Neural cell (in vitro differentiated cells): ENCODE measurements at regions not wholly inside any gene's neighbourhood (a gene's known extent, or its start where the extent isn't known, plus 50 kb on each side); places are given as distances from the start of the nearest gene placed in this dataset.

Source experiments
- H2AFZ ChIP-seq: fragments of 200-600, 300-800 bp; sonication (generic), shearing (Covaris generic); 2 replicates; pipeline ENCODE4 v1.6.0; 2014; ENCODE audit warnings: low read depth, mild to moderate bottlenecking, antibody characterized with exemption, low read length, moderate library complexity
- H3F3A ChIP-seq: fragments of 200-600 bp; shearing (Covaris generic); 2 replicates; pipeline ENCODE4 v1.6.1; 2016; ENCODE audit warnings: mild to moderate bottlenecking, moderate library complexity, mixed read lengths, antibody characterized with exemption, low read length; ENCODE audit not compliant: insufficient read depth, poor library complexity, severe bottlenecking
- H3K27ac ChIP-seq: fragments of 200-600, 300-800 bp; sonication (generic), shearing (Covaris generic); 2 replicates; pipeline ENCODE4 v1.5.1; 2014; ENCODE audit warnings: mild to moderate bottlenecking, low read length, moderate library complexity
- H3K27me3 ChIP-seq: fragments of 300-800, 200-600 bp; sonication (generic), shearing (Covaris generic); 2 replicates; pipeline ENCODE4 v1.6.0; 2014; ENCODE audit warnings: mild to moderate bottlenecking, low read depth, low read length, moderate library complexity; ENCODE audit not compliant: insufficient read depth
- H3K36me3 ChIP-seq: fragments of 300-800, 200-600 bp; sonication (generic), shearing (Covaris generic); 2 replicates; pipeline ENCODE4 v1.5.1; 2014; ENCODE audit warnings: mild to moderate bottlenecking, antibody characterized with exemption, low read length, moderate library complexity; ENCODE audit not compliant: insufficient read depth
- H3K4me2 ChIP-seq: fragments of 300-800, 200-600 bp; sonication (generic), shearing (Covaris generic); 2 replicates; pipeline ENCODE4 v1.6.0; 2014; ENCODE audit warnings: mild to moderate bottlenecking, low read length
- H3K4me3 ChIP-seq: fragments of 300-800, 200-600 bp; sonication (generic), shearing (Covaris generic); 2 replicates; pipeline ENCODE4 v1.5.1; 2014; ENCODE audit warnings: mild to moderate bottlenecking, low read length, moderate library complexity
- H3K79me2 ChIP-seq: fragments of 200-600 bp; shearing (Covaris generic); replicated peaks from 2 replicates; pipeline ENCODE4 v1.6.0; 2014; ENCODE audit warnings: mild to moderate bottlenecking, low read length, moderate library complexity; ENCODE audit not compliant: insufficient read depth
- H3K9ac ChIP-seq: fragments of 300-800, 200-600 bp; sonication (generic), shearing (Covaris generic); 2 replicates; pipeline ENCODE4 v1.6.1; 2016; ENCODE audit warnings: mild to moderate bottlenecking, low read length, mixed read lengths
- H3K9me2 ChIP-seq: fragments of 200-600 bp; shearing (Covaris generic); 2 replicates; pipeline ENCODE4 v1.6.1; 2016; ENCODE audit warnings: mild to moderate bottlenecking, low read length, mixed read lengths; ENCODE audit not compliant: insufficient read depth
- H3K9me3 ChIP-seq: fragments of 200-600, 300-800 bp; sonication (generic), shearing (Covaris generic); 2 replicates; pipeline ENCODE4 v1.6.1; 2016; ENCODE audit warnings: mild to moderate bottlenecking, mixed run types, low read length, moderate library complexity, mixed read lengths
- H4K20me1 ChIP-seq: fragments of 200-600 bp; shearing (Covaris generic); 2 replicates; pipeline ENCODE4 v1.6.1; 2016; ENCODE audit warnings: mild to moderate bottlenecking, mixed run types; ENCODE audit not compliant: insufficient read depth
- EP300 ChIP-seq: fragments of 450-650 bp; conservative IDR thresholded peaks from 2 replicates; pipeline ENCODE4 v1.6.1; 2014; ENCODE audit warnings: antibody characterized with exemption, mild to moderate bottlenecking, moderate library complexity; ENCODE audit not compliant: poor library complexity, severe bottlenecking
- EZH2 ChIP-seq: fragments of 200-600, 300-800 bp; shearing (Covaris generic), sonication (generic); IDR thresholded peaks from 2 replicates; pipeline ENCODE4 v1.6.1; 2014; ENCODE audit warnings: antibody characterized with exemption, low read length, borderline replicate concordance, mild to moderate bottlenecking; ENCODE audit not compliant: insufficient read depth, poor library complexity, severe bottlenecking
- MXI1 ChIP-seq: fragments of 450-650 bp; conservative IDR thresholded peaks from 2 replicates; pipeline ENCODE4 v1.6.1; 2014; ENCODE audit warnings: antibody characterized with exemption, mild to moderate bottlenecking; ENCODE audit not compliant: poor library complexity, severe bottlenecking
- POLR2AphosphoS5 ChIP-seq: IDR thresholded peaks from 2 replicates; pipeline ENCODE4 v1.6.1; 2012
- RAD21 ChIP-seq: fragments of 450-650 bp; conservative IDR thresholded peaks from 2 replicates; pipeline ENCODE4 v1.6.1; 2014; ENCODE audit warnings: antibody characterized with exemption, mild to moderate bottlenecking, moderate library complexity
- SMC3 ChIP-seq: fragments of 450-650 bp; conservative IDR thresholded peaks from 2 replicates; pipeline ENCODE4 v1.6.1; 2014; ENCODE audit warnings: antibody characterized with exemption, mild to moderate bottlenecking, moderate library complexity; ENCODE audit not compliant: poor library complexity
- TAF1 ChIP-seq: IDR thresholded peaks from 2 replicates; pipeline ENCODE4 v1.6.1; 2012; ENCODE audit warnings: low read depth
- TF ChIP-seq, protein P1 (sequence below): IDR thresholded peaks from 2 replicates; pipeline ENCODE4 v1.6.1; 2012; ENCODE audit warnings: borderline replicate concordance
- TF ChIP-seq, protein P2 (sequence below): fragments of 450-650 bp; IDR thresholded peaks from 2 replicates; pipeline ENCODE4 v1.5.1; 2014; ENCODE audit warnings: antibody characterized with exemption, mild to moderate bottlenecking, moderate library complexity; ENCODE audit not compliant: poor library complexity, severe bottlenecking

- H3K36me3 ChIP-seq, result no peaks in the 10 kb centered on the region
- no peaks in the 10 kb centered on the region for H3K9me2 ChIP-seq
- no peak overlapping the region for H2AFZ ChIP-seq
- no peaks in the 10 kb centered on the region for H3K79me2 ChIP-seq
- no peak overlapping the region for H3K27ac ChIP-seq
- H3K9me3 ChIP-seq, result no peaks in the 10 kb centered on the region
- H3K4me3 ChIP-seq, result no peak overlapping the region
- no peaks in the 10 kb centered on the region for H3F3A ChIP-seq
- TF ChIP-seq EZH2 (no peak), TAF1 (no peak), POLR2AphosphoS5 (no peak)
- TF ChIP-seq, protein P1, sequence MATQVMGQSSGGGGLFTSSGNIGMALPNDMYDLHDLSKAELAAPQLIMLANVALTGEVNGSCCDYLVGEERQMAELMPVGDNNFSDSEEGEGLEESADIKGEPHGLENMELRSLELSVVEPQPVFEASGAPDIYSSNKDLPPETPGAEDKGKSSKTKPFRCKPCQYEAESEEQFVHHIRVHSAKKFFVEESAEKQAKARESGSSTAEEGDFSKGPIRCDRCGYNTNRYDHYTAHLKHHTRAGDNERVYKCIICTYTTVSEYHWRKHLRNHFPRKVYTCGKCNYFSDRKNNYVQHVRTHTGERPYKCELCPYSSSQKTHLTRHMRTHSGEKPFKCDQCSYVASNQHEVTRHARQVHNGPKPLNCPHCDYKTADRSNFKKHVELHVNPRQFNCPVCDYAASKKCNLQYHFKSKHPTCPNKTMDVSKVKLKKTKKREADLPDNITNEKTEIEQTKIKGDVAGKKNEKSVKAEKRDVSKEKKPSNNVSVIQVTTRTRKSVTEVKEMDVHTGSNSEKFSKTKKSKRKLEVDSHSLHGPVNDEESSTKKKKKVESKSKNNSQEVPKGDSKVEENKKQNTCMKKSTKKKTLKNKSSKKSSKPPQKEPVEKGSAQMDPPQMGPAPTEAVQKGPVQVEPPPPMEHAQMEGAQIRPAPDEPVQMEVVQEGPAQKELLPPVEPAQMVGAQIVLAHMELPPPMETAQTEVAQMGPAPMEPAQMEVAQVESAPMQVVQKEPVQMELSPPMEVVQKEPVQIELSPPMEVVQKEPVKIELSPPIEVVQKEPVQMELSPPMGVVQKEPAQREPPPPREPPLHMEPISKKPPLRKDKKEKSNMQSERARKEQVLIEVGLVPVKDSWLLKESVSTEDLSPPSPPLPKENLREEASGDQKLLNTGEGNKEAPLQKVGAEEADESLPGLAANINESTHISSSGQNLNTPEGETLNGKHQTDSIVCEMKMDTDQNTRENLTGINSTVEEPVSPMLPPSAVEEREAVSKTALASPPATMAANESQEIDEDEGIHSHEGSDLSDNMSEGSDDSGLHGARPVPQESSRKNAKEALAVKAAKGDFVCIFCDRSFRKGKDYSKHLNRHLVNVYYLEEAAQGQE, result no peak
- H3K9ac ChIP-seq, result no peak overlapping the region
- no peaks in the 10 kb centered on the region for H3K27me3 ChIP-seq
- H3K4me2 ChIP-seq, result no peak overlapping the region
- H4K20me1 ChIP-seq, result no peaks in the 10 kb centered on the region
Observed at GRCh38 chr2:13821255-13821880, 811.1 kb upstream of the LRATD1 start.

DNA sequence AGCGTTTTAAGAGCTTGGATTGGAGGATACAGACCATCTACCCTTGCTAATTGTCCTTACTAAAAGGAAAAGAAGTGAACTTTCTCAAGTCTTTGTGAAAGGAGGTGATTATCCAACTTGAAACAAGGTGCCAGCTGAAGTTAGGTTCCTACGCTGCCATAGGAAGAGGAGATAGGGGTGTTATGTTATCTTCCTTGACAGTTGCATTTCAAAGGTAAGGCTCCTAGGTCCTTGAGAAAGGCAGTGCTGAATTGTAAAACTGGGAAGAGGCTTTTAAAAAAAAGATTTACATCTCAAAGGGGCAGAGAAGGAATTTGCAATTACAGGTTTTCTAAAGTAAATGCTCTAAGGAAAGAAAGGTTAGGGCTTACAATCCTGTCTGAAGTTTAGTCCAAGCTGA is 810.2 kb upstream of the LRATD1 start:
- H3F3A ChIP-seq, result no peaks in the 10 kb centered on the region
- no peaks in the 10 kb centered on the region for H3K9me3 ChIP-seq
- no peaks in the 10 kb centered on the region for H3K9me2 ChIP-seq
- no peaks in the 10 kb centered on the region for H3K27me3 ChIP-seq
- no peak for TF ChIP-seq TAF1
- TF ChIP-seq, protein P1, result no peak
- no peak for TF ChIP-seq MXI1
- TF ChIP-seq EP300, result no peak
- no peak for TF ChIP-seq POLR2AphosphoS5
- TF ChIP-seq, protein P2, sequence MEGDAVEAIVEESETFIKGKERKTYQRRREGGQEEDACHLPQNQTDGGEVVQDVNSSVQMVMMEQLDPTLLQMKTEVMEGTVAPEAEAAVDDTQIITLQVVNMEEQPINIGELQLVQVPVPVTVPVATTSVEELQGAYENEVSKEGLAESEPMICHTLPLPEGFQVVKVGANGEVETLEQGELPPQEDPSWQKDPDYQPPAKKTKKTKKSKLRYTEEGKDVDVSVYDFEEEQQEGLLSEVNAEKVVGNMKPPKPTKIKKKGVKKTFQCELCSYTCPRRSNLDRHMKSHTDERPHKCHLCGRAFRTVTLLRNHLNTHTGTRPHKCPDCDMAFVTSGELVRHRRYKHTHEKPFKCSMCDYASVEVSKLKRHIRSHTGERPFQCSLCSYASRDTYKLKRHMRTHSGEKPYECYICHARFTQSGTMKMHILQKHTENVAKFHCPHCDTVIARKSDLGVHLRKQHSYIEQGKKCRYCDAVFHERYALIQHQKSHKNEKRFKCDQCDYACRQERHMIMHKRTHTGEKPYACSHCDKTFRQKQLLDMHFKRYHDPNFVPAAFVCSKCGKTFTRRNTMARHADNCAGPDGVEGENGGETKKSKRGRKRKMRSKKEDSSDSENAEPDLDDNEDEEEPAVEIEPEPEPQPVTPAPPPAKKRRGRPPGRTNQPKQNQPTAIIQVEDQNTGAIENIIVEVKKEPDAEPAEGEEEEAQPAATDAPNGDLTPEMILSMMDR, result no peak
- TF ChIP-seq SMC3, result no peak
- TF ChIP-seq EZH2, result no peak
- no peak for TF ChIP-seq RAD21
- no peak overlapping the region for H2AFZ ChIP-seq
- no peak overlapping the region for H3K4me2 ChIP-seq
- no peaks in the 10 kb centered on the region for H3K79me2 ChIP-seq
- H4K20me1 ChIP-seq, result no peaks in the 10 kb centered on the region
- H3K4me3 ChIP-seq, result no peak overlapping the region
- no peaks in the 10 kb centered on the region for H3K36me3 ChIP-seq
- H3K9ac ChIP-seq, result no peak overlapping the region
- no peak overlapping the region for H3K27ac ChIP-seq
